ENCODE measurements at regions not wholly inside any gene's neighbourhood (a gene's known extent, or its start where the extent isn't known, plus 50 kb on each side); places are given as distances from the start of the nearest gene placed in this dataset.

GRCh38 chr2:38491436-38491835 lies 111.3 kb downstream of the HNRNPLL start:
- Histone ChIP-seq H3K4me1 (ENCODE audit: control insufficient read depth in 1 of 2, low read depth in 2 of 2) (peaks cover 0 to 7% of the 10 kb centered on the region in 2 donors), H3K27ac (no peak overlapping the region), H3K27me3 (replicated peaks; ENCODE audit: insufficient read depth) (no peaks in the 10 kb centered on the region), H3K4me3 (no peak overlapping the region), H3K9me3 (no peaks in the 10 kb centered on the region), H3K36me3 (no peaks in the 10 kb centered on the region)
- no peak for TF ChIP-seq CTCF (IDR thresholded peaks at IDR 0.05)
- no peak for ATAC-seq (ENCODE audit: insufficient number of reproducible peaks, low FRiP score, low read depth)
- DNase-seq (ENCODE audit: low spot score): no peak

- H3K4me1 ChIP-seq (ENCODE audit: control insufficient read depth in 1 of 2, low read depth in 2 of 2): peaks cover 4 to 21% of the 10 kb centered on the region in 2 donors
- ATAC-seq (ENCODE audit: insufficient number of reproducible peaks, low FRiP score, low read depth) (no peak), DNase-seq (ENCODE audit: low spot score) (no peak)
- H3K27ac ChIP-seq: no peak overlapping the region
- TF ChIP-seq CTCF (IDR thresholded peaks at IDR 0.05): no peak
- no peaks in the 10 kb centered on the region for H3K9me3 ChIP-seq
- no peak overlapping the region for H3K4me3 ChIP-seq
- no peaks in the 10 kb centered on the region for H3K36me3 ChIP-seq
- no peaks in the 10 kb centered on the region for H3K27me3 ChIP-seq (replicated peaks; ENCODE audit: insufficient read depth)
These were observed 112.8 kb upstream of the ATL2 start for GRCh38 chr2:38489846-38490245.

GRCh38 chr2:38487852-38488251 lies 110.8 kb upstream of the ATL2 start:
- TF ChIP-seq CTCF (IDR thresholded peaks at IDR 0.05): no peak
- no peaks in the 10 kb centered on the region for H3K27me3 ChIP-seq (replicated peaks; ENCODE audit: insufficient read depth)
- ATAC-seq (ENCODE audit: insufficient number of reproducible peaks, low FRiP score, low read depth): no peak

GRCh38 chr2:38486213-38487026 lies 109.3 kb upstream of the ATL2 start:
- no peaks in the 10 kb centered on the region for H3K27me3 ChIP-seq (replicated peaks; ENCODE audit: insufficient read depth)
- peaks cover 4 to 25% of the 10 kb centered on the region in 2 donors for H3K4me1 ChIP-seq (ENCODE audit: control insufficient read depth in 1 of 2, low read depth in 2 of 2)
- H3K4me3 ChIP-seq: no peak overlapping the region
- no peaks in the 10 kb centered on the region for H3K9me3 ChIP-seq
- H3K36me3 ChIP-seq: no peaks in the 10 kb centered on the region
- no peak for TF ChIP-seq CTCF (IDR thresholded peaks at IDR 0.05)
- no peak overlapping the region for H3K27ac ChIP-seq
- ATAC-seq (ENCODE audit: insufficient number of reproducible peaks, low FRiP score, low read depth) (no peak), DNase-seq (ENCODE audit: low spot score) (no peak)

More at GRCh38 chr2:38487852-38488251, 110.8 kb upstream of the ATL2 start:
- Histone ChIP-seq H3K36me3 (no peaks in the 10 kb centered on the region), H3K9me3 (no peaks in the 10 kb centered on the region), H3K4me3 (no peak overlapping the region), H3K27ac (no peak overlapping the region), H3K4me1 (ENCODE audit: control insufficient read depth in 1 of 2, low read depth in 2 of 2) (peaks cover 4 to 25% of the 10 kb centered on the region in 2 donors)
- no peak for DNase-seq (ENCODE audit: low spot score)

GRCh38 chr2:38485734-38486133 lies 108.7 kb upstream of the ATL2 start:
- no peak overlapping the region for H3K27ac ChIP-seq
- ATAC-seq (ENCODE audit: insufficient number of reproducible peaks, low FRiP score, low read depth) (no peak), DNase-seq (ENCODE audit: low spot score) (no peak)
- no peak overlapping the region for H3K4me3 ChIP-seq
- H3K36me3 ChIP-seq: no peaks in the 10 kb centered on the region
- H3K27me3 ChIP-seq (replicated peaks; ENCODE audit: insufficient read depth): no peaks in the 10 kb centered on the region
- H3K4me1 ChIP-seq (ENCODE audit: control insufficient read depth in 1 of 2, low read depth in 2 of 2): peaks cover 4 to 25% of the 10 kb centered on the region in 2 donors
- no peaks in the 10 kb centered on the region for H3K9me3 ChIP-seq
- no peak for TF ChIP-seq CTCF (IDR thresholded peaks at IDR 0.05)

All from thoracic aorta (tissue), 2 donors.